ENCODE measurements at regions not wholly inside any gene's neighbourhood (a gene's known extent, or its start where the extent isn't known, plus 50 kb on each side); places are given as distances from the start of the nearest gene placed in this dataset.
"Not testable (repeated sequence)": the region's sequence is repeated elsewhere in the genome, so short reads cannot be mapped to it uniquely, and the experiment has no call there.

GRCh38 chr13:53301449-53301848 lies 272.8 kb downstream of the OLFM4 start:
- DNase-seq: no peak

GRCh38 chr13:53305419-53305818 lies 276.8 kb downstream of the OLFM4 start:
- not testable (repeated sequence) for DNase-seq

GRCh38 chr13:53310786-53311185 lies 282.2 kb downstream of the OLFM4 start:
- DNase-seq: no peak

GRCh38 chr13:53311561-53311960 lies 282.9 kb downstream of the OLFM4 start:
- no peak for DNase-seq

- no peak for DNase-seq
Observed at GRCh38 chr13:53321296-53321801, 292.7 kb downstream of the OLFM4 start.

- no peak for DNase-seq
Observed at GRCh38 chr13:53324656-53325055, 296.0 kb downstream of the OLFM4 start.

- DNase-seq: no peak
Observed at GRCh38 chr13:53326716-53327115, 298.1 kb downstream of the OLFM4 start.

- no peak for DNase-seq
Observed at GRCh38 chr13:53327680-53328315, 299.2 kb downstream of the OLFM4 start.

- no peak for DNase-seq
Observed at GRCh38 chr13:53336441-53337160, 308.0 kb downstream of the OLFM4 start.

- DNase-seq: no peak
Observed at GRCh38 chr13:53338760-53339159, 310.1 kb downstream of the OLFM4 start.

GRCh38 chr13:53340505-53341143 lies 312.0 kb downstream of the OLFM4 start:
- DNase-seq: no peak

- no peak for DNase-seq
Observed at GRCh38 chr13:53341144-53341510, 312.5 kb downstream of the OLFM4 start.

GRCh38 chr13:53342623-53343360 lies 314.2 kb downstream of the OLFM4 start:
- DNase-seq: no peak

GRCh38 chr13:53343361-53343744 lies 314.7 kb downstream of the OLFM4 start:
- no peak for DNase-seq

GRCh38 chr13:53351021-53351420 lies 322.4 kb downstream of the OLFM4 start:
- no peak for DNase-seq

GRCh38 chr13:53357582-53357981 lies 329.0 kb downstream of the OLFM4 start:
- no peak for DNase-seq

- DNase-seq: no peak
Observed at GRCh38 chr13:53368948-53369347, 340.3 kb downstream of the OLFM4 start.

- DNase-seq: no peak
Observed at GRCh38 chr13:53379485-53379884, 350.9 kb downstream of the OLFM4 start.

GRCh38 chr13:53382008-53382407 lies 353.4 kb downstream of the OLFM4 start:
- DNase-seq: no peak

- DNase-seq: no peak
Observed at GRCh38 chr13:53398051-53398450, 369.4 kb downstream of the OLFM4 start.

GRCh38 chr13:53405616-53406015 lies 377.0 kb downstream of the OLFM4 start:
- no peak for DNase-seq

- DNase-seq: no peak
Observed at GRCh38 chr13:53408306-53408705, 379.7 kb downstream of the OLFM4 start.

GRCh38 chr13:53408847-53409568 lies 380.4 kb downstream of the OLFM4 start:
- DNase-seq: no peak
